GM18867 (cell line): ENCODE measurements at regions not wholly inside any gene's neighbourhood (a gene's known extent, or its start where the extent isn't known, plus 50 kb on each side); places are given as distances from the start of the nearest gene placed in this dataset.

ENCODE experiments used
- ATAC-seq: cut with Tn5 transposase; IDR thresholded peaks from one replicate; pipeline ENCODE4 v1.9.1; 2021; ENCODE audit warnings: mild to moderate bottlenecking, moderate library complexity; ENCODE audit not compliant: unreplicated experiment

DNA sequence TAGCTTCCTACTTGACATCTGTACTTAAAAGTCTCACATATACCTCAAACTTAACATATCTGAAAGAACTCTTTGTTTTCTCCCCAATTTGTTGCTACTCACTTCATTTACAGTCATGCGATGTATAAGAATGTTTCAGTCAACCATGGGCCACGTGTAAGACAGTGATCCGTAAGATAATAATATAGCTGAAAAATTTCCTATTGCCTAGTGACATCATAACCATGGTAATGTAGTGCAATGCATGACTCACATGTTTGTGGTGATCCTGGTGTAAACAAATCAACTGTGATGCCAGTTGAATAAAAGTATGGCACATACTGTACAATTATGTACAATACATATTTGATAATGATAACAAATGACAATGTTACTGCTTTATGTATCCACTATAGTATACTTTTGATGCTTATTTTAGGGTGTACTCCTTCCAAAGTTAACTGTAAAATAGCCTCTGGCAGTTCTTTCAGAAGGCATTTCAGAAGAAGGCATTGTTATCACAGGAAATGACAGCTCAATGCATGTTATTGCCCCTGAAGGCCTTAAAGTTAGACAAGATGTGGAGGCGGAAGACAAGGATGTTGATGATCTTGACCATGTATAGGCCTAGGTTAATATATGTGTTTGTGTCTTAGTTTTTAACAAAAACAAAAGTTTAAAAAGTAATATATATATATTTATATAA, 579.0 kb downstream of the EPHA7 start:
- no peak for ATAC-seq

DNA sequence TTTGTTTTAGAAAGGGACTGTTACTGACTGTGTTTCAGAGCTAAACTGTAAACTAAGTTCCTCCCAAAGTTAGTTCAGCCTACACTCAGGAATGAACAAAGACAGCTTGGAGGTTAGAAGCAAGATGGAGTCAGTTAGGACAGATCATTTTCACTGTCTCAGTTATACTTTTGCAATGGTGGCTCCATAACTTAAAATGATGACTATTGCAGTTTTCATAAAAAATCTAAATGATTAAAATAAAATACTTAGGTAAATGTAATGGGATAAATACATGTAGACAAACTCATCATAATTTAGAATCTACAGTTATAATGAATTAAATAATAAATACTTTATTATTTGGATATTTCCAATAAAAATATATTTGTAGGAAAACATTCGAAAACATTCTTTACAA, 590.6 kb downstream of the EPHA7 start:
- ATAC-seq = no peak

DNA sequence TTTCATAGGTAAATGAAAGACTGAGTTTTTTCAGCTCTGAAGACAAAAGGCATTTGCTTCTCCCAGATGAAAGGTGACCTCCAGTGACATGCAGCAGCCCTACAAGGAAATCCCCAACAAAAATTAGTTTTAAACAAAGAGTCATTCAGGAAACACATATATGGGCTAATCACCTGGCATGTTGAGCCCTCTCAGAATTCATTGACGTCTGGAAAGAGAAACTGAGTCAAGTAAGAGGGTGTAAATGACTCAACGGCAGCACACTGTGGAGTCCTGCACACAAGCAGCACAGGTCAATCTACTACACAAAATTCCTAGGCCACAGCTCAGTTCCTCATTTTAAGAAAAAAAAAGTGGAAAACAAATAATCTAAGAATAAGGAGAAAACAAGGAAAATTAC, 592.3 kb downstream of the EPHA7 start:
- ATAC-seq = no peak

DNA sequence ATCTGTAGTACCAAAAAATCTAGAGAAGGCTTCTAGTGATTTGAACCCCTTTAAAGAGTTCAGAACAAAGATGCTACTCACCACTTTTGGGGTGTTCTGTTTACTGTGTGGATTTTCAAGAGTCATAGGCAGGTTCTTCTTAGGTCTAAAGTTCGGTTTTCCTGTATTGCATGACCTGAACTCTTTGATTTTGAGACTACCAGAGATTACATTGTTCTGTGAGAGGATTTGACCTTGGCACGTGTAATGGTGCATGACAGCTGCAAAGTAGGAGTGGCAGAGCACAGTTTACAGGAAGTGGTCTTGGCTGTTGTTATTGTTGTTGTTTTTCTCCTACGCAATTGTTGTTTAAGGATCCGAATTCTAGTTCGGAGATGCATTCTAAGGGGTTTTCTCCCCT, 592.7 kb downstream of the EPHA7 start:
- no peak for ATAC-seq

DNA sequence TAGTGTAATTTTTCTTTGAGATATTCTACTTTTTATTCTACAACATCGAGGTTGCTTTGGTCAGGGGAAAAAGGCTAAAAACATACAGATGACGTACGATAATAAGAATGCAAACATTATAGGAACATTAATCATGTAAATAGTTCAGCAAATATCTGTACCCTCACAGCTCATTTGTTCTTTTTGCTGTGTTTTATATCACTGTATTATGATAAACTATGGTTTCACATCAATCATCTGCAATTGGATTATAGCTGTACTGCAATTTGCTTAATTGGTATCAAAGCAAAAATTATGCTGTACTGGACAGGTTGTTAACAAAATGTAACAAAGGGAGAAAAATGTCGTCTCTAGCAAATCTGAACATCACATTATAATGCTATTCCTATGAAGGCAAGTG, 597.1 kb downstream of the EPHA7 start:
- no peak for ATAC-seq

DNA sequence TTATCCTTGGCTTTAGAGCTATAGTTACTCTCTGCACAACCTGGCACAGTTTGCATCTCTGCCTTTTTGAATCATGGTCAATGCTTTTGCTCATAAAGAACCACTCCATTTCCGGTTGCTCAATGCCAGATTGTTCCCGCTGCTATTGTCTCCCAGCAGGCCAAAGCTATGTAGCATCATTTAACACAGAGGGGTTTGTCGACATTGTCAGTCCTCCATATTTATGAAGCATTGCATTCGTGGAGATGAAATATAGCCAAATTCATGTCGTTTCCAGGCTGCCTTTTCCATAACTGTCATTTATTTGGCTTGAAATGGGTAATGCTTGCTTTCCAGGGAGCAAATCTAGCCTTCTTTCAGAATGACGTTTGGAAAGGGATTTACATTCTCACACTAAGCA, 598.8 kb downstream of the EPHA7 start:
- no peak for ATAC-seq

DNA sequence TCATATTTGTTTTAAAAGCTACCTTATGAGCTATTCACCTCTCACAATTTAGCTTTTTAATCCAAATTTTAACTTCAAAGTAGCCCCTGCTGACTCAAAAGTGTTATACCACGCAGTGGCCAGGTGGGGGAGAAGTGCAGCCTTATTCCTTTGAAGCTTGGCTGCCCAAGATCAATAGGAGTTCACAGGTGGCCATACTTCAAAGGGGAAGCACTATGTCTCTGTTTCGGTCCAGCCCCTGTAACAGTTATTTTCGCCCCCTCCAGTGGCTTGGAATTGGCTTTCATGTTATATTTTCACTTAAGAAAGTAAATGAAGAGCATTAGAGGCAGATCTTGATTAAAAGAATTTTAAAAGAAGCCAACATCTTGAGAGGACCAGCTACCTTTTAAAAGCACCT, 608.4 kb downstream of the EPHA7 start:
- ATAC-seq = peak; percentile 99

DNA sequence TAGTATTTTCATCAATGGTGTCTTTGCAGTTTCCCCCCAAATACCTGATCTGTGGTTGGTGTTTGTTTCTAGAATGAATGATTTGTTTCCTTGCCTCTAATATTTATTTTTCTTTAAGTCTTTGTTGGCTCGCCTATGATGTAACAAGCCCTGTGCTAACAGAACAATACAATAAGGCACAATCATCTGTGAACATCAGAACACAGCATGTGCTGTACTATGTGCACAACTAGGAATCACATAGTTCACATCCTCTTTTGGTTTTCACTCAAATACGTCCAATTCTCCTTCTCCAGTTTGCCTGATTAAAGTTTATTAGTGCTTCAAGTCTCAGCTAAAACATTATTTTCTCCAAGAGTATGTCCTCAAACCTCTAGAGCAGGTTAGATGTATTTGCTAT, 613.1 kb downstream of the EPHA7 start:
- no peak for ATAC-seq

DNA sequence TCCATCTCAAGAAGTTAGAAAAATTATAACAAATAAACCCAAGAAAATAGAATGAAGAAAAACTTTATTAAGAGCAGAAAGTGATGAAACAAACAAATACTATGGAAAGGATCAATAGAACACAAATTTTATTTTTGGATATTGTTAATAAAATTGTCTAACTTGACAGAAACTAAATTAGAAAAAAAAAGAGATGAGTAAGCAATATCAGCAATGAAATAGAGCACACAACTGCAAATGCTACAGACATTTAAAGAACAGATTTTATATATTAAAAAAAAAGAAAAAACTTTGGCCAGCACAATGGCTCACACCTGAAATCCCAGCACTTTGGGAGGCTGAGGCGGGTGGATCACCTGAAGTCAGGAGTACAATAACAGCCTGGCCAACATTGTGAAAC, 628.0 kb downstream of the EPHA7 start:
- ATAC-seq = no peak

DNA sequence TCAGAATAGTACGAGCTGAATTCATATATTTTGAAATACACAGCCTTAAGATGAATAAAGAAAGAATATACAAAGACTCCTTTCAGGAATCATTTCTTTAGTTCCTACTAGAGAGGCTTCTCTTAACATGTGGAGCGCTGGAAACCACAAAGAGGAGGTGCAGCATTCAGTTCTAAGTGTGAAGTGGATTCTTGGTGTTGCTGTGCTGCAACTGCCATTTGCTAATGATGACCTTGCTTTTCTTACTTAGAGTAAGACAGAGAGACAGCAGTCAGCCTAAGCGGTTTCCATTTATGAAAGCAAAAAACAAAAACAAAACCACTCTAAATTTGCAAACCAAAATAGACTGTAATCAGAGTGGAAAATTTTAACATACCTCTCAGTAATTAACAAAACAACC, 629.0 kb downstream of the EPHA7 start:
- no peak for ATAC-seq

DNA sequence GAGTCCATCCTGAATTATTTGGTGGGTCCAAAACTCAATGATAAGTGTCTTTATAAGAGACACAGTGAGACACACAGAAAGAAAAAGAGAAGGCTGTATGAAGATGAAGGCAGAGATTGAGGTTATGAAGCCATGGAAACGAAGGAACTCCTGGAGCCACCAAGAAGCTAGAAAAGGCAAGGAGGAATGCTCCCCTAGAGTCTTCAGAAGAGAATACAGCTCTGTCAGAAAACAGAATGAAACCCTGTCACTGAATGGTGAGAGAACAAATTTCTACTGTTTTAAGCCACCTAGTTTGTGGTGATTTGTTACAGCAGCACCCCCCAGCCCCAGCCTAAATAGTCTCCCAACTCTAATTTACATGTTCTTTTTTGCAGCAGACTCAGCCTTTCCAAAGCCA, 635.1 kb downstream of the EPHA7 start:
- ATAC-seq = no peak

DNA sequence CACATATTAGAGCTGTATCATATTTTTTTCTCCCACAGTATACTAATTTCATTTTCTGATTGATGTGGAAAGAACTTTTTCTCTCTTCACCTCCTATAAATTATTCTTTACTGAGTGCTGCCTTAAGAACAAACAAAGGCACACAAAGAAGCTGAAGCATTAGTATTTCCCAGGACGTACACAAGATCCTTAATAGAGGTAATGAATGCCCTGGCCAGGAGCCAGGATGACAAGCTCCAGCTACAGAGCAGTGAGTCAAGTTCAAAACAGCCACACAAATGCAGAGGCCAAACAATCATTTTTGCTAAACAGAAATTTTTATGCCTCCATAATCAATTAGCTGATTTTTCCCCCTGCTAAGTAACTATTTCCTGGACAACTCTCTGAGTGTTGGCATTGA, 639.6 kb downstream of the EPHA7 start:
- no peak for ATAC-seq

DNA sequence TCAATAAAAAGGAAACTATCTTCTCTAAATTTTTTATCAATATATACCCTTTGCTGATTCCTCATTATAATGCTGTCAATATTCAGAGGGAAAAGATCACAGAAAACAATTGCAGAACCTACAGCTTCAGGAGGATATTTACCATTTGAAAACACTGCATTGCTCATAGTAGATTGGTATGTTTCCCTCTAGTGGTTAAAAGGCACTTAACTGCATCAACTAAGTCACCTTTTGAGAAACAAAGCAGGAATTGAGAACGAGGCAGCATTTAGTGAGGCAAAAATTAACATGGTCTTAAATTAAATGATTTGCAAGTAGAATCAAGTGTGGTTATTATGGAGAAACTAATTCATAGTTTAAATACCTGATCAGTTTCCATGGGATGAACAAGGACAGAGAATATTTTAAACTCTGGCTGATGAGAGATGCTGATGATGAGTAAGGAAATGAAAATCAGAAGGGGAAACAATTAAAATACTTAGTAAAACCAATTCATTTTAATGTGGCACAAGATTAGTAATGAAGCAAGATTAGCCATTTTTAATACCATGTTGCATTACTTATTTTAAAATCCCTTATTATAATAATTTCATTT, 642.1 kb downstream of the EPHA7 start:
- peak; percentile 77 for ATAC-seq

DNA sequence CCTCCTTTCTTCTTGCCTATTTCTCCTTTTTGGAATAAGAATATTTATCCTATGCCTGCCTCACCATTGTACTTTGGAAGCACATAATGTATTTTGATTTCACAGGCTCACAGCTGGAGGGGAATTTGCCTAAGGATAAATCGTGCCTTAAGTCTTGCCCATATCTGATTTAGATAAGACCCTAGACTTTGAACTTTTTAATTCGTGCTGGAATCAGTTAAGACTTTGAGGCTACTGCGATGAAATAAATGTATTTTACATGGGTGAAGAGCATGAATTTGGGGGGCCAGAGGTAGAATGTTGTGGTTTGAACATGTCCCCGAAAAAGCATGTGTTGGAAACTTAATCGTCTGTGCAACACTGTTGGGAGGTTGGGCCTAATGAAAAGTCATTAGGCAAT, 648.8 kb downstream of the EPHA7 start:
- no peak for ATAC-seq

DNA sequence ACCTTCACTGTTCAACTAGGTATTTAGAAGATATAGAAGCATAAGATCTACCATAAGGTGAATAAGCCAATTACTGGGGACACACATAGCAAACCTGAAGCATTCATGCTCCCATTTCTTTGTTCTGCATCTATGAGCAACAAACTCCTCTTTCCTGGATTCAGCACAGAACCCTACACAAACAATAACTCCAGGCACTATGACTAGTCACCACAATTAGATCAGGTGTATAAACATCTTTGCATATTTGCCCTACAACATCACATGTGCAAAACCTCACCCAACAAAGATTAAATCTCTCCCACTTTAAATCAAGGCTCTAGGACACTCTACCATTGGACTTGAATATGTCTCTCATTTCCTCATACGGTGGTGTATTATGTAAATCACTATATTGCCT, 652.3 kb downstream of the EPHA7 start:
- ATAC-seq = no peak

DNA sequence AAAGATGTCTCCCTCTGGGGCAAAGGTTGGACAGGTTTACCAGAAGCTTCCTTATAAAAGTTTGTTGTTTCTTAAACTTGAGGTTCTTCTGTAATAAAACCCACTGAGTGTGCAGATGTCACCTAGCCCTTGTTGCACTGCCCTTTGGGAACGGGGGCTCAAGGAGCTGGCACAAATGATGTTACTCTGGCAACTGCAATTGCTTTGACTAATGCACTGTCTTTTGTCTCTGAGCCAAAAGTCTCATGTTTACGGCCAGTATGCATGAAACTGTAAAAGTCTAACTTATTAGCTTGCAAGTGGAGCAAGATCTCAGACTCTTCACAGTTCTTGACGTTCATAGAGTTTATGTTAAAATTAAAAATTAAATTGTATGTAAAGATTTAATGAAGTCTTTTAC, 655.7 kb downstream of the EPHA7 start:
- no peak for ATAC-seq

DNA sequence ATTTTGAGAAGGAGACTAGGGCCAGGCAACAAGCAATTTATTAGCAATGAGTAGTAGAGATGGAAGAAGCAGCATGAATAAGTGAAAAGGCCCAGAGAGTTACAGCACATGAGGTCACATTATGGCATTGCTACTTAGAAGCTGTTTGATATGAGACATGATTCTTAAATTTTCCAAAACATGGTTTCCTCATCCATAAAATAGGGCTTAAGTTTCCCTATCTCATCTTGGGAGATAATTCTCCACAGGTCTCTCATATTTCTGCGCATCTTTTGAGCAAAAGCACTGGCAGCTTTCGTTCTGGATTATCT, 656.1 kb downstream of the EPHA7 start:
- ATAC-seq = no peak

DNA sequence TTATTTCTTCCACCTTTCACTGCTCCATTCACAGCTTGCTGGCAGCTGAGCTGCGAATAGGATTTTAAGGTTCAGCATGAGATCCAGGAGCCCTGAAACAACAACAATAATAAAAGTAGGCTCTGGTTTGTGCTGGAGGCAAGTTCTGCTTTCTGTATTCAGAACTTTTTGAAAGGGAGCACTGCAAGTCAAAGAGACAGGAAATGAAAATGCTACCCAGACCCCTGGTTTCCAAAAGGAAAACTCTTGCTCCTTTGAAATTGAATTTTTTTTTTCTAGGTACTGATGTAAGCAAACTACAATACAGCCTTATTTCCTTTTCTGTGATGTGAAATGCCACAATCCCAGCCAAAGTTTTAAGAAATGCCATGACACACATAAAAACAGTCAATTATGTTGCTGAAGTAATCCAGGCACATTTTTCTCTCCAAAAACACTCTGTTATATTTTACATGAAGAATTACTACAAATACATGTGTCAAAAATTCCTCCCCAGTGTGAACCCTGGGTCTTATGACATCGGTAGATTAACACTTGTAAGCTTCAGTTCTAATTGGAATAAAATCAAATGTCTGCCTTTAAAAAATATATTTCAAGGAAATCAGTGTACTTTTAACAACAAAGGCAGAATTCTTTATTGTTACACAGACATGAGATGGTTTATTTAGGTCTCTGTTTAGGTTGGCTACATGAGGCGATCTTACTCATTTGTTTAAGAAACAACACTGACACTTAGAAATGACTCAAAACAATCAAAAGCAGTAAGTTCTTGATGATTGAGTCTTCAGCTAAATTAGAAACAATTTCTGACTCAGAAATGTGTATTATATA, 656.7 kb downstream of the EPHA7 start:
- no peak for ATAC-seq

DNA sequence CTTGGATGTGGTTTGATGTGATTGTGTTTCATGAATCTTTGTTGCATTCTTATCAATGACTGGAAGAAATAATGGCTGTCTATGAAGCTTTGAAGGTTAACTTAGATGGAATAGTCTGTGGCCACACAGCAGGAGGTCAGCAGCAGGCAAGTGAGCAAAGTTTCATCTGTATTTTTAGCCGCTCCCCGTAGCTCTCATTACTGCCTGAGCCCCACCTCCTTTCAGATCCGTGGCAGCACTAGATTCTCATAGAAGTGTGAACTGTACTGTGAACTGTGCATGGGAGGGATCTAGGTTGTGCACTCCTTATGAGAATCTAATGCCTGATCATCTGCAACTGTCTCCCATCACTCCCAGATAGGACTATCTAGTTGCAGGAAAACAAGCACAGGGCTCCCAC, 660.2 kb downstream of the EPHA7 start:
- no peak for ATAC-seq

DNA sequence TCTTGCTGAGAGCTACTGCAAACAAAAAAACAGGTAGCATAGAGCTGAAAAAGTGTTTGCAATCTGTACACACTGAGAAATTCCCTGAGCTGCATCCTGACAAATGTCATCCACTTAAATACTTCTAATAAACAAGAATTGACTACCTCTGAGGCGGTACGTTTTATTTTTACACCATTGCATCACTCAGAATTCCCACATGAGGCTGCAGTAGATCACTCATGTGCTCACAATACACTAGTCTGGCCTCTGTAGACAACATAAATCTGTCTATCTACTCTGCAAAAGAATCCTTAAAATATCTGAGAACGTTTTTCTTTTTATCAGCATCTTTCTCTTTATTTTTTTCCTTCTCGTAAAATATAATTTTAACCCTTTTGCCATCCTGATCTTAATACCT, 661.4 kb downstream of the EPHA7 start:
- ATAC-seq = no peak

DNA sequence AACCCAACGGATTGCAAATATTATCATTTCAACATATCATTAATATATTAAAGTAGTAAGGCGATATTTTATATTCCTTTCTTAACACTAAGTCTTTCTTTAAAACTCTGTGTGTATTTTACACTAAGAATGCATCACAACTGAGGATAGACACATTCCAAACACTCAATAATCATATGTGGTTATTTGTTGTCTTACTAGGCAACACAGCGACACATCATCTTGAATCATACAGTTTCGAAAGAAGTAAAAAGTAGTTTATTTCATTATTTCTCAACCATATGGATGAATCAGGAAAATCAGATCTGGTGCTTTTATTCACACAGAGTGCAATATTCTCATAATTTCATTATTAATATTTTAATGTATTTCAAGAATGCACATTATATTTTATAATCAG, 662.4 kb downstream of the EPHA7 start:
- no peak for ATAC-seq

DNA sequence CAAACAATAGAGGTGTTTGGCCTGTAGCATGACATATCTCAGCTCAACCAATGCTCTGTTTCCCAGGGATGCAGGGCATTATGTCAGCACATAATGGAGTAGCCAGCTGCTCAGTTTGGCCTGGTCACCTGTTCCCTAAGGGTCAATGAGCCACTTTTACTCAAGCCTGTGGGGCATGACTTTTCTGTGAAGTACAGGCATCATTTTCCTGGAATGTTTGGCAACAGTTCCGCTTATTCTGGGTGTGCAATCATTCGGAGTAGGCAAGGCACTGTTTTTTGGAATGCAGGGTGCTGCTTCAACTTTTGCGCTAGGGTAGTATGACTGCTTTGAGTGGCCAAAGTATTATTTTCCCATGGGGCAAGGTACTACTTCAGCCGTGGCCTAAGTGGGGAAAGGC, 665.4 kb downstream of the EPHA7 start:
- ATAC-seq = no peak
